Vagina (tissue), 2 donors: ENCODE measurements at regions not wholly inside any gene's neighbourhood (a gene's known extent, or its start where the extent isn't known, plus 50 kb on each side); places are given as distances from the start of the nearest gene placed in this dataset.

Experiments used
- POLR2A ChIP-seq, 2 donors: fragments of 450-650 bp; IDR thresholded peaks; one replicate each; pipeline ENCODE4 v1.6.1; 2017; ENCODE audit warnings: antibody characterized with exemption in 2 of 2, mild to moderate bottlenecking in 2 of 2, moderate library complexity in 2 of 2
- POLR2AphosphoS5 ChIP-seq, 2 donors: sonication (generic); formaldehyde crosslinking; IDR thresholded peaks; one replicate each; pipeline ENCODE4 v1.9.0; 2017; ENCODE audit warnings: antibody characterized with exemption in 2 of 2, mild to moderate bottlenecking in 2 of 2, low read depth in 1 of 2; ENCODE audit not compliant: insufficient read depth in 1 of 2
- TF ChIP-seq, protein P1 (sequence below), 3 experiments: fragments of 450-650 bp in 2 of 3; fragments of 200-600 bp in 1 of 3; sonication (generic) in 1 of 3; IDR thresholded peaks; one replicate each; pipeline ENCODE4 v1.5.1; 2017 to 2019; ENCODE audit warnings: antibody characterized with exemption in 3 of 3, mild to moderate bottlenecking in 2 of 3, moderate library complexity in 2 of 3

DNA sequence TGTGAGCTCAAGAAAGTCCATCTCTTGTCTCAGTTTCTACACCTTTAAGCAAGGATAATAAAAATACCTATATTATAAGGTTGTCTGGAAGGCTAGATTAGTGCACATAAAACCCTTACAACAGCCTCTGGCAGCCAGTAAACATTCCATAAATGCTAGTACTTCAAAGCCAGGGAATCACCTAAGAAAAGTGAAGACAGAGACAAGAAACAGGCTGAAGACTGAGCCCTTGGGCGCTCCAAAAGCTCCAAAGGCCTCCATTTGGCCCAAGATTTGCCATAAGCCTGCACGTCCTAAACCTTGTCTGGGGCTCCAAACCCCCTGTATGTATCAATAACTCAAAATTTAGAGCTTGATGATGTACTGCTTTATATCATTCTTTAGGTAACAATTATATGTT, 52.2 kb upstream of the AKIP1 start:
- TF ChIP-seq, protein P1, sequence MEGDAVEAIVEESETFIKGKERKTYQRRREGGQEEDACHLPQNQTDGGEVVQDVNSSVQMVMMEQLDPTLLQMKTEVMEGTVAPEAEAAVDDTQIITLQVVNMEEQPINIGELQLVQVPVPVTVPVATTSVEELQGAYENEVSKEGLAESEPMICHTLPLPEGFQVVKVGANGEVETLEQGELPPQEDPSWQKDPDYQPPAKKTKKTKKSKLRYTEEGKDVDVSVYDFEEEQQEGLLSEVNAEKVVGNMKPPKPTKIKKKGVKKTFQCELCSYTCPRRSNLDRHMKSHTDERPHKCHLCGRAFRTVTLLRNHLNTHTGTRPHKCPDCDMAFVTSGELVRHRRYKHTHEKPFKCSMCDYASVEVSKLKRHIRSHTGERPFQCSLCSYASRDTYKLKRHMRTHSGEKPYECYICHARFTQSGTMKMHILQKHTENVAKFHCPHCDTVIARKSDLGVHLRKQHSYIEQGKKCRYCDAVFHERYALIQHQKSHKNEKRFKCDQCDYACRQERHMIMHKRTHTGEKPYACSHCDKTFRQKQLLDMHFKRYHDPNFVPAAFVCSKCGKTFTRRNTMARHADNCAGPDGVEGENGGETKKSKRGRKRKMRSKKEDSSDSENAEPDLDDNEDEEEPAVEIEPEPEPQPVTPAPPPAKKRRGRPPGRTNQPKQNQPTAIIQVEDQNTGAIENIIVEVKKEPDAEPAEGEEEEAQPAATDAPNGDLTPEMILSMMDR (IDR thresholded peaks at IDR 0.05): no peak
- TF ChIP-seq POLR2A (IDR thresholded peaks at IDR 0.05): no peak
- no peak for TF ChIP-seq POLR2AphosphoS5 (IDR thresholded peaks at IDR 0.05; ENCODE audit: insufficient read depth in 1 of 2, low read depth in 1 of 2)
